ENCODE measurements at regions not wholly inside any gene's neighbourhood (a gene's known extent, or its start where the extent isn't known, plus 50 kb on each side); places are given as distances from the start of the nearest gene placed in this dataset.

DNA sequence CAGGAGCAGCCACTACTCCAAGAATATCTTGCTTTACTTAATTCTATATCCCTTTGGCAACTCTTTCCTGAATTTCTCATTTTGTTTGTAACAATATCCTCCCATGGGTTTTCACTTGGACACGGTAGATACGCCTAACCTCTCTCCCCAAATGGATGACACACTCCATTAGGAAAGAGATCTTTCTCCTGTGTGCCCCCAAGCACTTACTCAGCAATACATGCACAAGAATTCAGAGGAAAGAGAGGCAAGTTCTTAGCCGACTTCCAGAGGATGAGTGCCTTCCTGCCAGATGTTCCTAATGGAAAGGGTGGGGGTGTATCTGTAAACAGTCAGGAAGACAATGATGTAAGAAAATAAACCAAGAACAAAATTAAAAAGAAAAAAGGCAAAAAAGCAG lies 844.5 kb downstream of the NLGN4Y start:
- H3K4me3 ChIP-seq: no peak overlapping the region
- H3K4me1 ChIP-seq: no peaks in the 10 kb centered on the region
- TF ChIP-seq EP300 (IDR thresholded peaks at IDR 0.05) (no peak), POLR2A (IDR thresholded peaks at IDR 0.05) (no peak), POLR2AphosphoS5 (IDR thresholded peaks at IDR 0.05) (no peak)
- TF ChIP-seq, protein P1, sequence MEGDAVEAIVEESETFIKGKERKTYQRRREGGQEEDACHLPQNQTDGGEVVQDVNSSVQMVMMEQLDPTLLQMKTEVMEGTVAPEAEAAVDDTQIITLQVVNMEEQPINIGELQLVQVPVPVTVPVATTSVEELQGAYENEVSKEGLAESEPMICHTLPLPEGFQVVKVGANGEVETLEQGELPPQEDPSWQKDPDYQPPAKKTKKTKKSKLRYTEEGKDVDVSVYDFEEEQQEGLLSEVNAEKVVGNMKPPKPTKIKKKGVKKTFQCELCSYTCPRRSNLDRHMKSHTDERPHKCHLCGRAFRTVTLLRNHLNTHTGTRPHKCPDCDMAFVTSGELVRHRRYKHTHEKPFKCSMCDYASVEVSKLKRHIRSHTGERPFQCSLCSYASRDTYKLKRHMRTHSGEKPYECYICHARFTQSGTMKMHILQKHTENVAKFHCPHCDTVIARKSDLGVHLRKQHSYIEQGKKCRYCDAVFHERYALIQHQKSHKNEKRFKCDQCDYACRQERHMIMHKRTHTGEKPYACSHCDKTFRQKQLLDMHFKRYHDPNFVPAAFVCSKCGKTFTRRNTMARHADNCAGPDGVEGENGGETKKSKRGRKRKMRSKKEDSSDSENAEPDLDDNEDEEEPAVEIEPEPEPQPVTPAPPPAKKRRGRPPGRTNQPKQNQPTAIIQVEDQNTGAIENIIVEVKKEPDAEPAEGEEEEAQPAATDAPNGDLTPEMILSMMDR (IDR thresholded peaks at IDR 0.05): no peak
- H3K27ac ChIP-seq: no peak overlapping the region
- WGBS, 2 donors (ENCODE audit: low coverage in 1 of 2): no CpG with 5 or more reads among the region's 3 CpGs
- no peaks in the 10 kb centered on the region for H3K9me3 ChIP-seq
- H3K27me3 ChIP-seq: no peaks in the 10 kb centered on the region
- no peak for ATAC-seq
- H3K36me3 ChIP-seq: no peaks in the 10 kb centered on the region

DNA sequence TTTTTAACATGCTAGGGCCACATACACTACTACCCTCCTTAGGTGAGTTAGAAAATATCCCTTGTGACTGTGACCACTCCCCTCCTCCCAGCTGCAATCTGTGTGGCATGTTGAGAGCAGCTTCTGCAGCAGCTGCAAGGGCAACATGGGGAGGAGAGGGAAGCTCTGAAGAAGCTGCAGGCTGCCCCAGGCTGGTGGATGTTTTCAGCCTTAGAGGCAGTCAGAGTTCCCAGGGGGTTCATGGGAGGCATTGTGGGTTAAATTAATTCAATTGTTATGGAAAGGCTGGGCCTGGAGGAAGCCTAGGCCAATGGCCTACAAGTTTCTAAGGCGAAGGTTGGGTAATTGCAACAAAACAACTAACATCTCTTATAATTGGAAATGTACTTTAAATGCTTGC lies 860.8 kb downstream of the NLGN4Y start:
- WGBS, 2 donors (ENCODE audit: low coverage in 1 of 2): no CpG with 5 or more reads among the region's 1 CpG
- no peak for TF ChIP-seq POLR2A (IDR thresholded peaks at IDR 0.05)
- TF ChIP-seq, protein P1 (IDR thresholded peaks at IDR 0.05): no peak
- no peak for TF ChIP-seq EP300 (IDR thresholded peaks at IDR 0.05)
- no peak for TF ChIP-seq POLR2AphosphoS5 (IDR thresholded peaks at IDR 0.05)

DNA sequence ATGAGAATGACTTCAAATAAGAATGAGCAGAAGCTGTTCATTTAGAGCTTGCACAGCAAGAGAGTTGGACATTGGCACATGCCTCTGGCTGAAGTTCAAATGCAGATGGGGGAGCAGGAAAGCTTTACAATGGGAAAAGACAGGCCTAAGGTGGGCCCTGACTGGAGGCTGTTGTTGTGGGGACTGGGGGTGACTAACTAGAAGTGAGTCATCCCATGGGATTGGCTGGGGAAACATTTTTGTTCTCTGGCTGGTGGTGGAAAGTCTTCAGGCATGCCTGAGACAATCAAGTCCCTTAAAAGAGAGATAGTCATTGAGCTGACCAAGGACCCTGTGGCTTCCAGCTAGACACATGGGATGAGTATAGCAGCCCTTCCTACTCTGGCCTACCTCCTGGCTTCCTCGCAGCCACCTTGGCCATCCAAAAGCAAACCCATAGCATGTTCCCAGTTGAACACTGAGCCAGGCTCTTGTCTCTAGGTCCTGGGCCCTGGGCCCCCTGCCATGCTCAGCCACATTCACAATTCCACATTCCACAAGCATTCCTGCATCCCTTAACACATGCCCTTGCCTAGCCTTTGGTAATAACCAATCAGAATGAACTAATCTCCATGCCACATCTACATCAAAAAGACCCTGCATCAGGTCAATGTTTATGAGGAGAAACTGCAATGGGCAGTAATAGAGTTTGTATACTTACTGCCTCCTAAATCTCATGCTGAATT lies 873.4 kb downstream of the NLGN4Y start:
- H3K4me1 ChIP-seq: no peaks in the 10 kb centered on the region

More for the DNA sequence above, 860.8 kb downstream of the NLGN4Y start:
- H3K9me3 ChIP-seq: no peaks in the 10 kb centered on the region
- H3K36me3 ChIP-seq: no peaks in the 10 kb centered on the region
- H3K27me3 ChIP-seq: no peaks in the 10 kb centered on the region
- ATAC-seq: no peak
- no peak overlapping the region for H3K27ac ChIP-seq
- H3K4me1 ChIP-seq: no peaks in the 10 kb centered on the region
- no peak overlapping the region for H3K4me3 ChIP-seq

DNA sequence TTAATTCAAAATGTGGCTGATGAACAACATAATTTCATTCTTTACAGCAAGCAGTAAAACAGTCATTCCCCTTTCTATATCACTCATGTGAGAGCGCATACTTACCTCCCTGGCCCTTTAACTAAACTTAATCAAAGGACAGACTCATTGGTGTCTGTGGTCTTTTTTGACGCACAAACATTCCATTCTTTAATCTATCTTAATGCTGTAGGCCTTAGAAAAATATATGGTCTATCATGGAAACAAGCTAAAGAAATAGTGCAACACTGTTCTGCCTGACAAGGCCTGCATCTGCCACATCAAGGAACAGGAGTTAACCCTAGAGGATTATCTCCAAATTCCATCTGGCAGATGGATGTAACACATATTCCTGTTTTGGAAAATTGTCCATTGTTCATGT lies 878.1 kb downstream of the NLGN4Y start:
- H3K4me3 ChIP-seq: no peak overlapping the region
- H3K36me3 ChIP-seq: no peaks in the 10 kb centered on the region
- H3K27me3 ChIP-seq: no peaks in the 10 kb centered on the region
- no peak for ATAC-seq
- no peaks in the 10 kb centered on the region for H3K9me3 ChIP-seq
- H3K4me1 ChIP-seq: no peaks in the 10 kb centered on the region
- 86% methylated on average over 2 of the region's 2 CpGs; no CpG with 5 or more reads in 1 of the 2 donors for WGBS, 2 donors (ENCODE audit: low coverage in 1 of 2)
- no peak overlapping the region for H3K27ac ChIP-seq
- TF ChIP-seq, protein P1 (IDR thresholded peaks at IDR 0.05): no peak
- TF ChIP-seq POLR2AphosphoS5 (IDR thresholded peaks at IDR 0.05): no peak

More for the DNA sequence above, 873.4 kb downstream of the NLGN4Y start:
- Histone ChIP-seq H3K4me3 (no peak overlapping the region), H3K9me3 (no peaks in the 10 kb centered on the region), H3K36me3 (no peaks in the 10 kb centered on the region), H3K27me3 (no peaks in the 10 kb centered on the region), H3K27ac (no peak overlapping the region)
- WGBS, 2 donors (ENCODE audit: low coverage in 1 of 2): no CpG with 5 or more reads among the region's 1 CpG
- no peak for ATAC-seq
- no peak for TF ChIP-seq POLR2AphosphoS5 (IDR thresholded peaks at IDR 0.05)
- TF ChIP-seq POLR2A (IDR thresholded peaks at IDR 0.05): no peak
- no peak for TF ChIP-seq EP300 (IDR thresholded peaks at IDR 0.05)
- TF ChIP-seq, protein P1 (IDR thresholded peaks at IDR 0.05): no peak

DNA sequence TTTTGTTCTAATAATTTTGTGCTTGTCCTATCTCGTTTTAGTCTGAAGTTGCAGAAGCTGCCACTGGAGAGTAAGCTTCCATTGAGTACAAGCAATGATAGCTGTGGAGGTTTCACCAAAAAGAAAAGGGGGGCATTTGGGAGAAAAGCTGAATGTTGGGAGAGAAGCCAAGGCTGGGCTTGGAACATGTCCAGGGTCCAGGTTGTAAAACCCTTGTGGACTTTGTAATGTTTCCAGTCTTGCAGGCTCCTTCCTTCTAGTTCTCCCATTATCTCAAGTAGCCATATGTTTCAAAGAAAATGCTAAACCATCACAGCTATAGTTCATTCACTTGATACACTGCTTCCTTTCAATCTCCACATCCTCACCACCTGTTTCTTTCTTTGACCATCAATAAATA lies 880.2 kb downstream of the NLGN4Y start:
- H3K4me3 ChIP-seq: no peak overlapping the region
- ATAC-seq: no peak
- TF ChIP-seq, protein P1 (IDR thresholded peaks at IDR 0.05): no peak
- TF ChIP-seq POLR2AphosphoS5 (IDR thresholded peaks at IDR 0.05) (no peak), EP300 (IDR thresholded peaks at IDR 0.05) (no peak), POLR2A (IDR thresholded peaks at IDR 0.05) (no peak)
- H3K27ac ChIP-seq: no peak overlapping the region
- H3K27me3 ChIP-seq: no peaks in the 10 kb centered on the region
- 47% methylated on average over 1 of the region's 1 CpG; no CpG with 5 or more reads in 1 of the 2 donors for WGBS, 2 donors (ENCODE audit: low coverage in 1 of 2)
- H3K4me1 ChIP-seq: no peaks in the 10 kb centered on the region
- no peaks in the 10 kb centered on the region for H3K36me3 ChIP-seq
- no peaks in the 10 kb centered on the region for H3K9me3 ChIP-seq

Measured in gastroesophageal sphincter (tissue), 4 donors.